Left colon (tissue), 2 donors: ENCODE measurements at regions not wholly inside any gene's neighbourhood (a gene's known extent, or its start where the extent isn't known, plus 50 kb on each side); places are given as distances from the start of the nearest gene placed in this dataset.
A peak's percentile ranks its signal among the peaks of the same experiment; 100 is the strongest.

Source experiments
- ATAC-seq: fragments of 200-7000 bp; cut with Tn5 transposase; one replicate; pipeline ENCODE4 v1.9.1; 2020; ENCODE audit warnings: mild to moderate bottlenecking, moderate library complexity
- DNase-seq, 2 donors: peaks; one replicate each; pipeline ENCODE4 v3.0.0-alpha.2; 2020
- intact Hi-C, 2 donors: fragments of 100-400 bp; cut with DNase I in 1 of 2; cut with micrococcal nuclease in 1 of 2; formaldehyde crosslinking; loops; one replicate each; pipeline versions ENCODE4 v1.11.2 to v1.14.0; 2022; cut with DNase I, micrococcal nuclease
- donor health status: DM: no; HTN: no; CAD: no.
- donor health status: DM: yes; HTN: yes; CAD: no.

DNA sequence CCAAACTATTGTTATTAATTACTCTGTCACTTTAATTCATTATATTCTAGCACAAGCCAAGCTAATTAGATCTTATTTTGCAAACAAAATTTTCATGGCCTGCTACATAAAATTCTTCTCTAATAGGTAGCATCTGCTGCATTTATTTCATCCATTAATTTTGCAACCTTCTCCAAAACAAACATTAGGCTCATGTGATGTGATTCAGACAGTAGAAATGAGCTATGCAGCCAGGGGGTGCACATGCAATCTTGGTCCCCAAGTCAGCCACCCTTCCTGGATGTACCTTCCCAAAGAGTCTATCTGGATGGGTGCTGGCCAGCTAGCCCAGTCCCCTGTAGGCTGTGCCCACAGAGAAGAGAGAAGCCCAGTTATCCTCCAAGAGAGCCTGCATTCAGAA is 242.1 kb upstream of the OSR1 start:
- ATAC-seq (no peak), DNase-seq (no peak)
- intact Hi-C loops = no loop called here

DNA sequence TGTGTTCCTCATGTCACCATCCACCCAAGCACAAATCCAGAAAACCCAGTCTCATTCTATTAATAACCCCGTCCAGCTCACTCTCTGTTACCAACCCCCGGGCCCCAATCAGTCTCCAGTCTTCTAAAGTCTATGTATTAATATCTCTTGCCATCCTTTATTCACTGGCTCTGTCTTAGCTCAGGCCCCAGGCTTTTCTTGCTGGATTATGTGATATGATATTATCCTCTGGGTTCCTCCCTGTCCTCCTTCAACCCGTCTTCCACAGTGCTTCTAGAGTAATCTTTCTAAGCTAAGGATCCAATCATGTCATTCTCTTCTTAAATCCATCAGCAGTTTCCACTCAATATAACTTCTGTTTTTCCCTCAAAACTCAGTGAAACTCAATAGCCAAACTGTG is 240.5 kb upstream of the OSR1 start:
- ATAC-seq (no peak), DNase-seq (no peak)
- intact Hi-C loops = no loop called here

DNA sequence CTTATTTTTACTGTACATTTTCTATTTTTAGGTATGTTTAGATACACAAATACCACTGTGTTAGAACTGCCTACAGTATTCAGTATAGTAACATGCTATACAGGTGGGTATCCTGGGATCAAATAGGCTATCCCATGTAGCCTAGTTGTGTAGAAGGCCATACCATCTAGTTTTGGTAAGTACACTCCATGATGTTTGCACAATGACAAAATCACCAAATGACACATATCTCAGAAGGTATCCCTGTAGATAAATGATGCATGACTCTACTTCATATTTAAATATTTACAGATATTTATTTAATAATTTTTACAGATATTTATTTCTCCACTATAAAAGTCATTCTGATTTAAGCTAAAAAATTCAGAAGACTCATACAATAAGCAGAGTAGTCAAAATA is 233.8 kb upstream of the OSR1 start:
- DNase-seq (no peak), ATAC-seq (no peak)
- intact Hi-C loops = no loop called here

DNA sequence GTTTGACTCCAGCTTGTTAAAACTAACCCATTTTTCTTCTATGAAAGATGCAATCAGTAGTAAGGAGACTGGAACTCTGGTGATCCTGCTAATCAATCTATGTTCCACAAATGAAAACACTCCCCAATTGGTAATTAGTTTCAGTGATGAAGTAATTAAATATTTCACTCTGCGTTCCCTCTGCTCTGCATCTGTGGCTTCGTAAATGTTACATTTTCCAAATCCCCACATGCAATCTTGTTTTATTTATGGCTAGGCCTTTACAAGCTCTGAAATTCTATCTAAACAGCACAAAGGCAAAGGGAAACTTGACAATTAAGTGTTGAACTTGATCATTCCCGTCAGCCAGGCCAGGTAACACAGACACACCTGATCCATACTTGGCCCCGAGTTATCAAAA is 231.4 kb upstream of the OSR1 start:
- intact Hi-C loops = no loop called here
- DNase-seq (no peak), ATAC-seq (no peak)

DNA sequence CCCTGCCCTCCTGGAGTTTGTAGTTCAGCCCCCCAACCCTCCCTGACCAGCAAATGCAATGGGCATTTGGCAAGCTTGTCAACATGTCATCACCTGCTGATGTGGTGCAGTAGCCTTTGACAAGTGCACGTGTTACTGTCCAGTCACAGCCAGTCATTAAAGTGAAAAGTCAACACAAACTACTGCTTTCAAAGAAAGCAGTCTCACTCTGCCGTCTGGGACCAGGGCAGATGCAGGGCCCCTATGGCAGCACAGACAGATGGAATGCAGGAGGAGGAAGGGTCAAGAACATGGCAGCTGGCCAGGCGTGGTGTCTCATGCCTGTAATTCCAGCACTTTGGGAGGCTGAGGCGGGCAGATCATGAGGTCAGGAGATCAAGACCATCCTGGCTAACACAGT is 222.4 kb upstream of the OSR1 start:
- DNase-seq (no peak), ATAC-seq (no peak)
- intact Hi-C loops = no loop called here

DNA sequence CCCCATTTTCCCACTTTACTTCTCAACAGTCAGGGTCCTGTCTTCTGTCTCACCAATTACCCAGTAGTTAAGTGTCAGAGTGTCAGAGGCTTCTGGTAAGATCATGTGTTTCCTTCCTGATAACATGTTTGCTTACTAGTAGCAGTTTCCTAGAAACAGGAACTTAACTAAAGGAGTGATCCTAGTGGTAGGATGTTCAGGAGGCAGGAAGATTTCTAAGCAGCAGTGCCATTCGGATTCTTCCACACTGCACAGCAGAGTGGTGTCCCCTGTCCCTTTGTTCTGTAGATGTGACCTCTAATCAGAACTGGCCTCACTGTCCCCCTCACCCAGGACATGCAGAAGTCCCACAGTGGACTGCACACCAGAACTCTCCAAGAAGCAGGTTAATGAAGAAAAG is 221.8 kb upstream of the OSR1 start:
- intact Hi-C loops = no loop called here
- DNase-seq (no peak), ATAC-seq (no peak)

DNA sequence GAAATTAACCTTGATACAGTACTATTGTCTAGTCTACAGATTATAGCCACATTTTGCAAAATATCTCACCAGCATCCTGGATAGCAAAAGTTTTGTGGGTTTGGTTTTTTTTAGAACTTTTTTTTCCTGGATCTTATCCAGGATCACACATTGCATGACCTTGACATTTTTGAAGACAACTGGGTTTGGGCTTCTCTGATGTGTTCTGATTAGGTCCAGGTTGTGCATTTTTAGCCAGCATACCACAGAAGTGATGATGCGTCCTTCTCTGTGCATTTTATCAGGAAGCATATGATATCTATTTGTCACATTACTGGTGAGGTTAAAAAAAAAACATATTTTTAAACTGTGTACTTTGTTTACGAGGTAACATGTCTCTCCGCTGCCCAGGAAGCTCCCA is 221.0 kb upstream of the OSR1 start:
- DNase-seq (no peak), ATAC-seq (no peak)
- intact Hi-C loops = no loop called here

DNA sequence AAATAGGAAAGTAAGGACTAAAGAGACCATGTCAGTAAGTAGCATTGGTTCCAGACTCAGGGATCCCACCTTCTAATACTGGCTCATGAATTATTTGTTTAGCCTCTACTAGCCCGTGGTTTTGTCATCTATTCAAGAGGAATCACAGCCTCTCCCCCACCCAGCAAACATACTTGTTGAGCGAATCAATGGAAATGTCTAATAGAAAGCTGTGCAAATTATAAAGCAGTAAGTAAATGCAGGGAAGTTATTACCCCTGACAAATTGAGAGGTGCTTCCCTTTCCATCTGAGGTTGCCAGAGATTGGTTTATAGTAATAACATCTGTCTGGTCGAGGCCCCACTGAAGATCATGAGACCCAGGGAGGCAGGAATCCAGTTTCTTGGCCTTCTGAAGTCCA is 219.3 kb upstream of the OSR1 start:
- no peak for DNase-seq
- intact Hi-C loops = no loop called here
- ATAC-seq = no peak

DNA sequence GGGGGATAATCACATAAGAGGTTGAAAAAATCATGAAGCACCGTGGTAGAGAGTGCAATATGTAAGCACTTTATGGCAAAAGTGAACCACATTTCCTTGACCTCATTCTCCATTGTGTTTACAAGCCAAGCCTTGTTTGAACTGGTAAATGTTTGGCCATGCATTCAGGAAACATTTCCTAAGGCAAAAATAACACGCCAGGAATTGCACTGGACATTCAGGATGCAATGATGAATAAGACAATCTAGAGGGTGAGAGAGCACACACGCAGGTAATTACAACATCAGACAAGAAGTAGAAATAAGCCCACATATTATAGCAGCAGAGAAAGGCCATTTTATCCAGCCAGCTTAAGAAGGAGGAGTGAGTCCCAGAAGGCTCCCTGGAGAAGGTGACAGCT is 218.0 kb upstream of the OSR1 start:
- no peak for DNase-seq
- intact Hi-C loops = no loop called here
- peak; percentile 84 for ATAC-seq

DNA sequence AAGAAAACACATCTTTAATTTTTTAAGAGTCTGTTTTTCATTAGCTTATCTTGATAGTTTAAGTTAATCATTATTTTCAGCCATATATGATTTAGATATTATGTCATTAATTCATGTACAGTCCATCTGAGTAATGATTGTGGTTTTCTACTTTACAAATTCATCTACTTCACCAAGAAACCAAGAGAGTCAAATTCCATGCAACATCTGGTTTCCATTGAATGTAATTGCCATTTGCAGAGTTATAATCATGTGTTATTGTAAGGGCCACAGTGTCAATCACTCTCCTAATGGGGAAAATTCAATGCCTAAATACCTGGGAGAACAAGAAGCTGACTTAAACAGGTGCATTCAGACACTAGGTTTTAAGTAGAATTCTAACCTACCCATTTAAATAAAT is 217.2 kb upstream of the OSR1 start:
- intact Hi-C loops = no loop called here
- ATAC-seq = no peak
- no peak for DNase-seq

DNA sequence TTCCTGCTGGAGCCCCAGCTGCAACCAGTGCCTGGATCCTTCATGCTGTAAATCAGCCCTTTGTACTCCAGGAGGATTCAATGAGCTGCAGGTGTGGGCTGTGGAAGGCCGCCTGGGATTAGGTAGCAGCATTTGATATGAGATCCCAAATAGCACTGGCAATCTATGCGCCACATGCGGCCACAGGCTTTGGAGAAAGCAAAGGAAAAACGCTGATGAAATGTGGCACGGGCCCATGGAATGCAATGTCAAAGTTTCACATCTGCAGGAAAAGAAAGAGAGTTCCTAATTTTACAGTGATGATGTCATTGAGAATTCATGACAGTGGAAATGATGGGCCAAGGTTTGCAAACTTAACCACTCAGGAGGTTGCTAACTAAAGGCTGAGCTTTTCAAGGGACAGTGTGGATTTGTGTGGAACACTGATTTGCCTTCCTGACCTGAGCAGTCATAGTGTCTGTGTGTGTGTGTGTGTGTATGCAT is 216.4 kb upstream of the OSR1 start:
- ATAC-seq = peak; percentile 85
- intact Hi-C loops = no loop called here

DNA sequence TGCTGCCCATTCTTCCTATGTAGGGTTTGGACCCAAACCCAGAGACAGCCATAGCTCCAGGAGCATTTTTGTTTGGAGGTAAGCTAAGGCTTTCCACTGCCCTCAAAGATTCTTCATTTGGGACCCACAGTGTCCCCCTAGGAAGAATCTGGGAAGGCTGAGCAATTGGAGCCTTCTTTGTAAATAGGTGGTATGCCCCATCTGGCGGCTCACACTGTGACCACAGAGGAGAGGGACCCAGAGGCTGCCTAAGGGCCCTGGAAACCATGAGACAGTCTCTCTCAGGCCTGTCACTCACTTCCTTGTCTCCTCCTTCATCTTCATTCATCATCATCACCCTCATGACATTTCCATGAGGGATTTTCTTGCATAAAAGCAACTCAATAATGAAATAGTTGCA is 215.4 kb upstream of the OSR1 start:
- DNase-seq (no peak), ATAC-seq (no peak)
- intact Hi-C loops = no loop called here

More for the DNA sequence above, 216.4 kb upstream of the OSR1 start:
- DNase-seq = peak; percentile 43 to 46

DNA sequence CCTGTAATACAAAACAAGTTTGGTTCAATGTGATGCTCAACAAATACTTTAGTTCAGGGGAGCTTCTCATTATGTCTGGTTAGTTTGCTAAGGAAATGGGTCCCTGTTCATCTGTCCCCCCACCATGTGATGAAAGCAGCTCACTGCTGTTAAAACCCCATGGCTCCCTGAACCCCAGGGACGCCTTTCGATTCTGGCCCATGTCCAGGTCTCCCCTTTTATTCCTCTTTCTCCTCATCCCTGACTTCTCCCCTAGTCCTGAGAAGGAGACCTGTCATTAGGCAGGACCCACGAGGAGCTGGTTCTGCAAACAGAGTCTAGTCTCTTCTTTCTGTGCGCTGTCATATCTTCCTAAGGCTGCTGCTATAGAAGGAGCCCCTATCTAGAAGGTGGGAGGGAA is 213.3 kb upstream of the OSR1 start:
- DNase-seq = no peak
- ATAC-seq = no peak
- intact Hi-C loops = no loop called here

DNA sequence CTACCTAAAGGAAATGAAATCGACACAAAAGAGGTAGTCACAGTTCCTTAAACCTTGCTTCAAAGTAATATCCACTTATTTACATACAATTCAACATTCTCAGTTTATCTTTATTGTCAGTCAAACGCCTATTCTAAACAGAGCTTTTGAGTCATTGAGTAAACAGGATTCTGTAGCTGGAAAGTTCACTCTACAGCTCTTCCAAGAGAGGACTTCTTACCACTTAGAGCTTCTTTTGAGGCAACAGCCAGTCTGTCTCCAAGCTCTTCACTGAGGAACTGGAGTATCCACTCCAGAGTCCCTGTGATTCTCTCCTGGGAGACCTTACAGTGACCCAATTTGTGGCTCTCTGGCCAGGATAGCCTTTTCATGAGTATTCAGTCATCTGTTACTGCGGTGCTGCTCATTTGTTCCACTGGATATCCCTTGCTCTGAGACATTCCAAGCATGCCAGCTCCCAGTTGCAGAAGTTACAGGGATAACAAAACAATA is 210.9 kb upstream of the OSR1 start:
- no peak for DNase-seq
- peak; percentile 88 for ATAC-seq
- intact Hi-C loops = no loop called here

DNA sequence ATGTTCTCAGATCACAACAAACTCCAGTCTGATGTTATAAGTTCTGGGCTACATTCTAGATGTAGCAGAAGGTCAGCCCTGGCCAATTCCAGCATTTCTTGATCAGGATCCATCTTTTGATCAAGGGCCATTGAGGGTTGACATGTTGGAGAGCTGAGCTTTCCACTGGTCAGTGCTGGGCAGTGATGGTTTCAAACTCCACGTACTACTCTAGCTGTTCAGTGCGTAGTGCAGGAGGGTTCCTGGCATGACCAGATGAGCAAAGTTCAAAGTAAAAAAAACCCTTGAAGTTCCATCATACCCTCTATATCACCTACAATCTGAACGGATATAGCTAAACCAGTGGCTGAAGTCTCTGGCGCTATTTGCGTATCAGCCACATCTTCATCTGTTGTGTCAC is 210.4 kb upstream of the OSR1 start:
- intact Hi-C loops = no loop called here
- DNase-seq = no peak
- peak; percentile 67 for ATAC-seq

DNA sequence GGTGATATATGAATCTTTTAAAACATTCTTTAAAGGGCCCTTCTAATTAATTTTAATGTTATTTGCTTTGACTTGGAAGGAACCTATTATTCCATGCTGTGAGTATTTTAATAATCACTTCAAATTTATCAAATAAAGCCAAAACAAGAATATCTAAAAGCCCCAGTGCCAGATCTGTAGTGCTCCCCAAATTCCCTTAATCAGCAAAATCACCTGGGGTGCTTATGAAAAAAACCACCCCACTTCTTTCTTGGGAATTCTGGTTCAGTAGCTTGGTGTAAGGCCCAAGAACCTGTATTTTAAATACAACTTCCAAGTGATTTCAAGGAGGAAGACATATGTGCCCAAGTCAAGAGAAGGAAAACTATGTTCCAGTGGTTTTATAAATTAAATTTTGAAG is 202.4 kb upstream of the OSR1 start:
- intact Hi-C loops = no loop called here
- DNase-seq (no peak), ATAC-seq (no peak)

DNA sequence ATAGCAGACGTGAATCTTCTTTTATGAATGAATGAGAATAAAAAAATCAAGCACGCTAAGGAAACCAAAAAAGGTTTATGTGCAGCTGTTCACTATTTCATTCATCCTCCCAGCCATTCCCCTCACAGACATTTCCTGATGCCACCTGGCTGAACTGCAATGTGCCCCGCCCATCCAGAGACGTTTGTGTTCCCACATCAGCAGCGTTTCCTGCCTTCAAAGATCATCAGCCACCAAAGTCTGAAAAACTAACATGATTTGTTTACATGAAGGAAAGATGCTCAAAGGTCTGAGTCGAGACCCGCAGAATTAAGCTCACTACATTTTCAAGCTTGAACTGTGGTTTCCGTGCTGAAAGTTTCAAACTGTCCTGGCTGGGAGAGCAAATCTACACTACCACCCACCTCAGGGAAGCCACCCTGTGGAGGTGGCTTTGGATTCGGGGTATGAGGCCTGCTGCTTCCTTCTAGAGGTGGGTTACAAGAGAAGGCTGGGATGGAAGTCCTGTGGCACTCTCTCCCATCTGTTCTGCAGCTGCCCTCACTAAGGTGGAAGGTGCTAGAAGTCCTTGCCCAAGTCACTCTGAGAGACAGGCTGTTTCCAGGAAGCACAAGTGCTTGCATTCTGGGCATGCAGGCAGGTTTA is 201.3 kb upstream of the OSR1 start:
- DNase-seq (peak in 1 of 2 donors; percentile 45), ATAC-seq (peak; percentile 89)
- intact Hi-C loops = no loop called here

DNA sequence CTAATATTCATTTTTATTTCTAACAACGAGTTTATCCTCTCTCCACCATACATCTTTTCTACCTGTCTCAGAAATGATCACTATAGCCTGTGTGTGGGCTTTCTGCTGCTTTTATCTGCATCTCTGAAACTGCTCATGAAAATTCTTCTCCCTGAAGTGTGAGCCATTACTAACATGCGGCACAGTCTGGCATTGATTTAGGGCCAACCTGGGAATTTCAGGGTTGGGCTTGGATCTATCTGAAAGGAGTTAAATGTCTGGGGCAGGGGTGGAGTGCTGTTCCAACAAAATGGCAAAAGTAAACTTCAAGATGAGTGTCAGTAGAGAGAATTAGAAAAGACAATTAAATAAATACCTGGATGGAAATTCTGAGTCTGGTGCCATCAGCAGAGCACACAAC is 198.2 kb upstream of the OSR1 start:
- no peak for ATAC-seq
- intact Hi-C loops = no loop called here

DNA sequence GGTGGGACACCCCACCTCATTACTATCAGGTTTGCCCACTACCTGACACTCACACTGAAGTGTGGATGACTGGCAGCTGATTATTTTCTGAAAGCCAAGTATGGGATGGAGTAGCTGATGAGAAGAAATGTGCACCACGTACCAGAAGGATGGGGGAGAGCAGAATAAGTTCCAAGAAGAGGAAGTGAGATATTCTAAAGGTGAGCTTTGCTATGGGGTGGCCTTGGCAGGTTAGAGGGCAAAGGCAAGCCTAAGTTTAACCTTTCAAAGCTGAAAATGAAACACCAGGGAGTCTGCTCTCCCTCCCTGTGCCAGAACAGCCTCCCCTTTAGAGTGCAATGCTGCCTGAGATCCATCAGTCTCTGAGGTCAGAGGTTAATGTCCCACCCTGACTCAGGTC is 196.1 kb upstream of the OSR1 start:
- intact Hi-C loops = no loop called here
- ATAC-seq (no peak), DNase-seq (no peak)

More for the DNA sequence above, 198.2 kb upstream of the OSR1 start:
- DNase-seq = no peak

DNA sequence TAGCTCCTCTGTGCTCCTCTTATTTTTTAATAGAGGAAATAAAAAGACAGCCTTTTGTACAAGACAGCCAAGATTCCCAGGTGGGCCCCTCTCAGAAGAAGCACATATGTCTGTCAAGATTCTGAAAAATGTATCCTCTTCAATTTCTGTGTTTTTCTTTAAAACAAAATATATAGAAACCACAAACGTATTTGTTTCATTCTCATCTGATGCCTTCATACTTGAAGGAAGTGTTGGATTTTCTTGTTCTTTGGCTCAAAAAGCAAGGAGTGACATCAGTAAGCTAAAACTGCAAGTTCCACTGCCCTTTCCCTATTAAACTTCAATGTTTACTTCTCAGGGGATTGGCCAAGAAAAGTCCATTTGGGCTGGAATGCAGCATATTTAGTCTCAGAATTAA is 193.8 kb upstream of the OSR1 start:
- intact Hi-C loops = no loop called here
- ATAC-seq (no peak), DNase-seq (no peak)

DNA sequence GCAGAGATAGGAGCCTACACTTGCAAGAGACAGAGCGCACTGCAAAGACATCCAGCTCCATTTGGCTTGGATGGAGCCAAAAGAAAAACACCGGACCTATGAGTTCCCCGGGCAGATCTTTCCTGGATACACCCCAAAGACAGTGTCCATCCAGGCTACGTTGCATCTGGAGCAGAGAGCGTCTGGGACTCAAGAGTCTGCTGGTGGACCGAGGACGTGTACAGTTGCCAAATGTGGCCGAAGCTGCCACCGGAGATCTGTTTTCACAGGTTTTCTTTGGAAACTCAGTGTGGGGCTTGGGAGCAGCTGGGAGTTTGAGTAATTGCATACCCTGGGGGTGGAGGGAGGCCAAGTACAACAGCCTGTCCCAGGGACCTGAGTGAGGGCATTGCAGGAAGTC is 192.3 kb upstream of the OSR1 start:
- no peak for DNase-seq
- no peak for ATAC-seq
- intact Hi-C loops = no loop called here
